ENCODE measurements at regions not wholly inside any gene's neighbourhood (a gene's known extent, or its start where the extent isn't known, plus 50 kb on each side); places are given as distances from the start of the nearest gene placed in this dataset.

- Histone ChIP-seq H4K20me1 (ENCODE audit: insufficient read depth, poor library complexity, severe bottlenecking) (no peaks in the 10 kb centered on the region), H3K9me3 (ENCODE audit: low read depth) (no peaks in the 10 kb centered on the region), H2AFZ (no peak overlapping the region), H3K79me2 (no peaks in the 10 kb centered on the region), H3K4me2 (no peak overlapping the region), H3K4me1 (ENCODE audit: insufficient read depth) (no peaks in the 10 kb centered on the region), H3K27ac (no peak overlapping the region), H3K4me3 (no peak overlapping the region), H3K36me3 (replicated peaks; ENCODE audit: insufficient read depth, low read depth) (no peaks in the 10 kb centered on the region), H3K9me2 (replicated peaks; ENCODE audit: insufficient read depth) (no peaks in the 10 kb centered on the region), H3K27me3 (no peaks in the 10 kb centered on the region)
- no peak for TF ChIP-seq EZH2 (IDR thresholded peaks at IDR 0.05; ENCODE audit: borderline replicate concordance)
- TF ChIP-seq EZH2phosphoT487 (IDR thresholded peaks at IDR 0.05; ENCODE audit: low read depth, severe bottlenecking, unreplicated experiment): no peak
- TF ChIP-seq CTCF (IDR thresholded peaks at IDR 0.05; ENCODE audit: poor library complexity): no peak
- DNase-seq (ENCODE audit: low spot score): no peak
- WGBS (ENCODE audit: low lambda C conversion rate, missing lambda C conversion rate): 76% methylated on average over 3 of the region's 3 CpGs
Observed at GRCh38 chr9:115277301-115277700, 159.3 kb upstream of the TNC start.

GRCh38 chr9:115278326-115279035 is 160.5 kb upstream of the TNC start:
- Histone ChIP-seq H3K4me1 (ENCODE audit: insufficient read depth) (no peaks in the 10 kb centered on the region), H3K9me2 (replicated peaks; ENCODE audit: insufficient read depth) (no peaks in the 10 kb centered on the region), H3K79me2 (no peaks in the 10 kb centered on the region), H3K27ac (no peak overlapping the region), H3K27me3 (no peaks in the 10 kb centered on the region), H3K36me3 (replicated peaks; ENCODE audit: insufficient read depth, low read depth) (no peaks in the 10 kb centered on the region), H2AFZ (no peak overlapping the region), H3K4me3 (no peak overlapping the region), H4K20me1 (ENCODE audit: insufficient read depth, poor library complexity, severe bottlenecking) (no peaks in the 10 kb centered on the region), H3K9me3 (ENCODE audit: low read depth) (no peaks in the 10 kb centered on the region), H3K4me2 (no peak overlapping the region)
- no peak for TF ChIP-seq EZH2 (IDR thresholded peaks at IDR 0.05; ENCODE audit: borderline replicate concordance)
- no peak for TF ChIP-seq CTCF (IDR thresholded peaks at IDR 0.05; ENCODE audit: poor library complexity)
- no peak for TF ChIP-seq EZH2phosphoT487 (IDR thresholded peaks at IDR 0.05; ENCODE audit: low read depth, severe bottlenecking, unreplicated experiment)
- WGBS (ENCODE audit: low lambda C conversion rate, missing lambda C conversion rate): 65% methylated on average over 4 of the region's 4 CpGs
- DNase-seq (ENCODE audit: low spot score): no peak

- DNase-seq (ENCODE audit: low spot score): no peak
- Histone ChIP-seq H3K4me1 (ENCODE audit: insufficient read depth) (no peaks in the 10 kb centered on the region), H3K9me2 (replicated peaks; ENCODE audit: insufficient read depth) (no peaks in the 10 kb centered on the region), H2AFZ (no peak overlapping the region), H4K20me1 (ENCODE audit: insufficient read depth, poor library complexity, severe bottlenecking) (no peaks in the 10 kb centered on the region), H3K4me3 (no peak overlapping the region), H3K9me3 (ENCODE audit: low read depth) (no peaks in the 10 kb centered on the region), H3K36me3 (replicated peaks; ENCODE audit: insufficient read depth, low read depth) (no peaks in the 10 kb centered on the region), H3K4me2 (no peak overlapping the region), H3K27ac (no peak overlapping the region), H3K79me2 (no peaks in the 10 kb centered on the region), H3K27me3 (no peaks in the 10 kb centered on the region)
- WGBS (ENCODE audit: low lambda C conversion rate, missing lambda C conversion rate): 81% methylated on average over 1 of the region's 1 CpG
- TF ChIP-seq EZH2phosphoT487 (IDR thresholded peaks at IDR 0.05; ENCODE audit: low read depth, severe bottlenecking, unreplicated experiment): no peak
- no peak for TF ChIP-seq EZH2 (IDR thresholded peaks at IDR 0.05; ENCODE audit: borderline replicate concordance)
- no peak for TF ChIP-seq CTCF (IDR thresholded peaks at IDR 0.05; ENCODE audit: poor library complexity)
Observed at GRCh38 chr9:115283395-115283794, 165.4 kb upstream of the TNC start.
